Frontal cortex (tissue), 4 donors: ENCODE measurements at regions not wholly inside any gene's neighbourhood (a gene's known extent, or its start where the extent isn't known, plus 50 kb on each side); places are given as distances from the start of the nearest gene placed in this dataset. TPM values are rescaled to one million over a fixed set of nuclear protein-coding genes. Genes with fewer than 3 reads are reported as not detected.

ENCODE experiments used
- DNase-seq, 2 donors: peaks; one replicate each; pipeline ENCODE4 v3.0.0; 2012; ENCODE audit warnings: low spot score in 2 of 2
- FAIRE-seq: peaks from 2 replicates; lab custom pipeline; 2012; peaks lifted over from hg19 to GRCh38; lab: Jason Lieb, UNC
- small RNA-seq: library from RNA; depleted of rRNA; stranded (forward); fragments of <200 nt; gene quantifications from one replicate; pipeline ENCODE3, GENCODE V24; 2014
- donor health status: control.
- donor health status: control.
- donor health status: control.

DNA sequence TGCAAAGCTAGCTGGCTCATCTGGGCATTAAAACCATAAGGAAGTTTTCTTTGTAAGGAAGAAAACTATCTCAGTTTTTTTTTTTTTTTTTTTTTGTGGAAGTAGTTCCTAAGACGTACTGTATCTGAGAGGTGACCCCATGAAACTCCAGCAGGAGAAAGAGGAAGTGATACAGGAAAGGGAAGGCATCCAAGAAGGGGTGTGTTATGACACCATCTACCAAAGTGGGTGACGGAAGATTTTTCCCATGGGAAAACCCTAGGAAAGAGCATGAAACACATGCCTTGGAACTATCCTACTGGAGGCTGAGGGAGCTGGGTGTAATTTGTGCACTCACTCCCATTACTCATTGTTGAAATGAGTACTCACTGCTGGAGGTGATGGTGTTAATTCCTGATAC is 63.8 kb upstream of the ARHGAP20 start:
- DNase-seq (no peak), FAIRE-seq (no peak)

DNA sequence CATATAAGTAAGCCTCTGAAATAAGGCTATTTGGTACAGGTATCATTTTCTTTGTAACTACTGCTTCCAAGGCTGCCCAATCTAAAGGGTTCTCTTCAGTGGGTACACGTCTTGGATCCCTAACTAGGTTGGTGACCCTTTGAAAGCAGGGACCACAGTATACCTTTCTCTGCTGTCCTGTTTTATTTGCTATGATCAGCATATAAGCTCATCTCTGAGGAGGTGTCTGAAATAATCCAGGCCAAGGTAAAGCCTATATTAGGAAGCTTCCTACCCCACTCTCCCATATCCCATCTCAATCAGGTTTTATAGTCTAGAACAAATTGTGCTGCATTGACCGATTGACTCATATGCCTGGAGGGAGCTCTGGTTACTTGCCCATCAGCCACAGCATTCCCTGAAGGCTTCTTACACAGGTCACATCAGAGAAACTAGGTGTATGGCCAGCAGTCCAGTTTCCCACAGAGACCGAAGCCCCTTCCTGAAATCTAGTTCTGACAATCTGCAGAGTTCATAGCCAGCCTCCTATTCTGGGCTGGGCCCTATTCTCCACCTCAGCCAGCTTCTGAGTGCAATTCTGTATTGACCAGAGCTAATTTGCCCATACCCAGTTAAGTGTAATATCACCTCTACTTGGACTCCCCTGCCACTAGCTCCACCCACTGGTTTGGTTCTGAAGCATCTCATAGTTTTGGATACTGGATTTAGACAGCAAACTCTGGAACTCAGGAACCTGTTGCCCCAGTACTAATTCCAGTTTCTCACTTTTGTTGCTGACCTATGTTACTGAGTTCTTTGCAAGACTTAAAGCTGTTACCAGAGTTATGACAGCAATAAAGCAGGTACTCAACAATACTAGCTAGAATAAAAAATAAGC is 62.1 kb upstream of the ARHGAP20 start:
- no peak for DNase-seq
- FAIRE-seq: no peak

DNA sequence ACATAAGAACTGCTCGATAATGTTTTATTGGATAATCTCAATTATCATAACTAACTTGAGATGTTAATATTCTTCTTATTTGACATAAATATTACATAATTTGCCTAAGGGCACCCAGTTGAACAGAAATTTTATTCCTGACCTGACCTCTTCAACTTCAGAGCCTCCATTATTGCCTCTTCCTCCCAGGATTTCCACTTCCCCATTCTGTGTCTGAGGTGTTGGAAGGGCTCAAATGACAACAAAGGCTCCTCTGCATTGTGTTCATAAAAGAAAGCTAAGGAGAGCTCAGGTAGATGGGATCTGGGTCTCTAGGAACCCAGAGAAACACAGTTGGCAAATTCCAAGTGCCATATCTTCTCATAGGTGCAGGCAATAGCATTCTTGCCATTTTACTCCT is 61.2 kb upstream of the ARHGAP20 start:
- no peak for DNase-seq
- FAIRE-seq: no peak

DNA sequence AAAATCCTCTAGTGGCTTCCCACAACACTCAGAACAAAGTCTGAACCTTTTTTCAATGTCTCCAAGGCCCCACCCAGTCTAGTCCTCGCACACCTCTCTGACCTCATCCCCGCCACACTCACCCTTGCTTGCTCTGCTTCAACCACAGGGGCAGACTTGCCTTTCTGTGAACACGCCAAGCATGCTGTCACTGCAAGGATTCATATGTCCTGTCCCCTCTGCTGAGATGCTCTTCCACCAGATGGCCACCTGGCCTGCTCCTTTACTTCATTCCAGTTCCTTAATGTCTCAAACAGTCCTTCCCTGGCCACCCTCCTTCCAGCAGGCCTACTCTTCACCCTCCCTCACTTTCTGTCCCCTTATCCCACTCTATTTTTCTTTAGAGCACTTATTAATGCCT is 60.6 kb upstream of the ARHGAP20 start:
- FAIRE-seq: no peak
- no peak for DNase-seq

DNA sequence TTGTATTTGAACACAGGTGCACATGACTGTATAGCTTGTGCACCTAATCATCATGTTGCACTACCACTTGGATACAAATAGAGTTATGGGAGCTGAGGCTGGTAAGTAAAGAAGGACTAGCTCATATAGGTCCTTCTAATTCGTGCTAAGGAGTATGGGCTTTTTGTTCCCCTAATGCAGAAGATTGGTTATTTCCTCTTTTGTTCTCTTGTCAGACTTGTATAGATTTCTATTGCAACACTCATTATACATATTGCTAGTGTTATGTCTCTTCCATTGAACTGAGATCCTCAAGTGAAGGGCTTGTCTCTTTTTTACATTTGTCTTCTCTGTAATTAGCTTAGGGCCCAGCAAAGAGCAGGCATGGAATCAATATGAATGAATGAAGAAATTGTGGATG is 54.1 kb upstream of the ARHGAP20 start:
- no peak for FAIRE-seq
- DNase-seq: no peak

DNA sequence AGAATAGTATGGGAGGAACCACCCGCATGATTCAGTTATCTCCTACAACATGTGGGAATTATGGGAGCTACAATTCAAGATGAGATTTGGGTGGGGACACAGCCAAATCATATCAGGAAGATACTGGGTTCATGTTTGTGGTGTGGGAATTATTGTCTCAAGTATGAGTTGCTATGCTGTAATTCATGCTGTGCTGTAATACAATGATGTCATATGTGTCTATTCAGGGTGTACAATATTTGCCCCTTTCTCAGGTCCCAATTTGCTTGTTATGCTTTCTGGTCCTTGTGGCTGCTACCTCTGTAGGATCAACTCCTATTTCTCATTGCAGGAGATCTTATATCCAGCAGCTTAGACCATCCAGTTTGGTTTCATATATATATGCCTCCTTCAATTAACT is 52.2 kb upstream of the ARHGAP20 start:
- FAIRE-seq: no peak
- no peak for DNase-seq

DNA sequence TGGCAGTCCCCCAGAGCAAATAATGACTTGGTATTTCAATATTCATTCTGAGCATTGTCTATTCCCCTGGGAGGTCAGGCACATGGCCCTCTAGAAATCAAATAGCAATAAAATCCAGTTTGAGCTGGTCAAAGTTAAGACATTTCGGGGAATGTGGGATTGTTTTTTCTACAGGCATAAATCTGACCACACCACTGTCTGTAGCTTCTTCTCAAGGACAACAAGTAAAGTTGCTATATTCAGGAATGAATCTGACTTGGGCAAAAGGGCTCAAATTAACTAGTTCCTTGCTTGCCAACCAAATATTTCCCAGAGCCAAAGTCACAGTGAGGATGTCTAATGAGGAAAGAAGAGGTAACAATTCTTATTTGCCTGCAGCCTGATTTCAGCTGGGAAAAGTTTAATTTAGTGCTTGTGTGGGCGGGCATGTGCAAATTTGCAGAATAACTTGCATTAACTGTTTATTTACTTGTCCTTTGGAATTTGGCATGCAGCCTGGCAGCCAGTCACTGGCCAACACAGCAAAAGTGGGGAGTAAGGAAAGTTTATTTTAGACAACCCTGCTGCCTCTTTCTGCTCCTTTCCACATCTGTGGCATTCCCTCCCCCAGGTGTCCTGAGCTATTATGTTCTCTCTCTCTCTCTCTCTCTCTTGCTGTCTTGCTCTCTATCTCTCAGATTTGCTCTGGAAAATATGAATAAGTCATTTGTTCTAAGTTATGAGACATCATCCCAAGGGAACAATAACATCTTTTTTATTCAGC is 51.2 kb upstream of the ARHGAP20 start:
- DNase-seq: no peak
- no peak for FAIRE-seq

DNA sequence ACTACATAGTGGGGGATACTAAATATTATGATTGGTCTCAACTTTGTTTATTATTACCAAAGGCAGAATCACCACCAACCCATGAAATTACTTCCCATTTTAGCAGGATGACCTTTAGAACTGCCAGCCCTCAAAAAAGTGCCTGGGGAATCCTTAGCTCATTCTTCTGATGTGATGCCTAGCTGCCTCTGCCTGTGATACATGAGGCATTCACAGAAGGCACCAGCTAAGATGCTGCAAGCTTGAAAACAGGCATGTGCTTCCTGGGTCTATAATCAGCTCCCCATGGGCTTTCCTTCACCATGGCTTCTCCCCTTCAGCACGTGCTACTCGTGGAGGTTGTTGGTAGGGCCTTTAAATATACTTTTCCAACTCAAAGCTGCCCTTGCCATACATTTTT is 50.4 kb upstream of the ARHGAP20 start:
- FAIRE-seq: no peak
- no peak for DNase-seq

Small RNA genes lying in the stretch of these regions (small RNA-seq; reads per million reads assigned to genes)
- not detected for gene AP002963.1
- gene RNA5SP350: not detected
